H1 (cell line): ENCODE measurements at regions not wholly inside any gene's neighbourhood (a gene's known extent, or its start where the extent isn't known, plus 50 kb on each side); places are given as distances from the start of the nearest gene placed in this dataset.

Experiments
- GABPA ChIP-seq: IDR thresholded peaks from 2 replicates; pipeline ENCODE4 v1.6.1; 2011; ENCODE audit warnings: mild to moderate bottlenecking, low read length, moderate library complexity, borderline replicate concordance; ENCODE audit not compliant: insufficient read depth
- POLR2A ChIP-seq, 2 experiments: IDR thresholded peaks; 1 replicate in 1 of 2; 2 replicates in 1 of 2; pipeline ENCODE4 v1.6.1; 2011; ENCODE audit warnings: low read depth in 2 of 2, low read length in 2 of 2, mild to moderate bottlenecking in 2 of 2; ENCODE audit errors: control extremely low read depth in 1 of 2

DNA sequence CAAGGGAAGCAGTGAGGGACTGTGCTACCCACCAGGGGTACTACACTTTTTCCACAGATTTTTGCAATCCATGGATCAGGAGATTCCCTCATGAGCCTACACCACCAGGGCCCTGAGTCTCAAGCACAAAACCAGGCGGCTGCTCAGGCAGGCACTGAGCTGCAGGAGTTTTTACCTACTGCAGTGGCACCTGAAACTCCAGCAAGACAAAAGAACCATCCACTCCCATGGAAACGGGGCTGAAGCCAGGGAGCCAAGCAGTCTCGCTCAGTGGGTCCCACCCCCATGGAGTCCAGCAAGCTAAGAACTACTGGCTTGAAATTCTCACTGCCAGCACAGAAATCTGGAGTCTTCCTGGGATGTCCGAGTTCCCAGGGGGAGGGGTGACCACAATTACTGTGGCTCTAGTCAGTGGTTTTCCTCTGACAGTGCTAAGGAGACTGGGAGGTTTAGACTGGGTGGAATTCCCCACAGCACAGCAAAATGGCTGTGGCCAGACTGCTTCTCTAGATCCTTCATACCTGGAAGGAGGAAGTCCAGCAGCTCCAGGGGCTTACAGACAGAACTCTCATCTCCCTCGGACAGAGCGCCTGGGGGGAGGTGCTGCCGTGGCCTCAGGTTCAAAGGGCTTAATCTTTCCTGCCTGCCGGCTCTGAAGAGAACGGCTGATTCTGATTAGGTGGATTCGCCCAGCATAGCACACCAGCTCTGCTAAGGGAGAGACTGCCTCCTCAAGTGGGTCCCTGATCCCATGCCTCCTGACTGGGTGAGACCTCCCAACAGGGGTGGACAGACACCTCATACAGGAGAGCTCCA, 437.8 kb downstream of the LTN1 start:
- TF ChIP-seq GABPA (no peak), POLR2A (IDR thresholded peaks at IDR 0.05; ENCODE audit: control extremely low read depth in 1 of 2, low read depth in 2 of 2, low read length in 2 of 2) (no peak)
